NCI-H146 (cell line): ENCODE measurements at regions not wholly inside any gene's neighbourhood (a gene's known extent, or its start where the extent isn't known, plus 50 kb on each side); places are given as distances from the start of the nearest gene placed in this dataset.
"Not testable (repeated sequence)": the region's sequence is repeated elsewhere in the genome, so short reads cannot be mapped to it uniquely, and the experiment has no call there.

Experiments used
- DNase-seq: peaks from one replicate; lab custom pipeline; 2025; lab: John Stamatoyannopoulos, UW

DNA sequence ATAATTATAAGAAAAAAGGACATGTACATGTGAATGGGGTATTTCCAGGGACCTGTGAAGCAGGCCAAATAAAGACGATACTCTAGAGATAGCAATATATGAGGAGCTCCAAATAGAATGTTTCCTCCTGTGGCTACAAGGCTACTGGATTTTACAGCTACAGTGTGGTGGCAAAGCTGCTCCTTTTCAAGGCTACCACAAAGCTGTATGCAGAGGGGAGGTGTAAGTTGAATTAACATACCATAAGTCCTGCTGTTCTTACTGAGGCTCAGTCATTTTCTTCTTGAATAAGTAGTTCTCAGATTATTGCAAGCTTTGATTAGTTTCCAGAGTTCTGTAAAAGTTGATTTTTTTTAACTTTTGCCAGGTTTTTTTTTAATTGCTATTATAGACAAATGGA, 1184.6 kb upstream of the EPHA6 start:
- DNase-seq = no peak

DNA sequence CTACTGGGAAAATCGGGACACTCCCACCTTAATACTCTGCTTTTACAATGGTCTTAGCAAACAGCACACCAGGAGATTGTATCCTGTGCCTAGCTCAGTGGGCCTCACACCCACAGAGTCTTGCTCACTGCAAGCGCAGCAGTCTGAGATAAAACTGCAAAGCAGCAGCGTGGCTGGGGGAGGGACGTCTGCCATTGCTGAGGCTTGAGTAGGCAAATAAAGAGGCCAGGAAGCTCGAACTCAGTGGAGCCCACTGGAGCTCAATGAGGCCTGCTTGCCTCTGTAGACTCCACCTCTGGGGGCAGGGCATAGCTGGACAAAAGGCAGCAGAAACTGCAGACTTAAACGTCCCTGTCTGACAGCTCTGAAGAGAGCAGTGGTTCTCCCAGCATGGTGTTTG, 1169.1 kb upstream of the EPHA6 start:
- DNase-seq = no peak

DNA sequence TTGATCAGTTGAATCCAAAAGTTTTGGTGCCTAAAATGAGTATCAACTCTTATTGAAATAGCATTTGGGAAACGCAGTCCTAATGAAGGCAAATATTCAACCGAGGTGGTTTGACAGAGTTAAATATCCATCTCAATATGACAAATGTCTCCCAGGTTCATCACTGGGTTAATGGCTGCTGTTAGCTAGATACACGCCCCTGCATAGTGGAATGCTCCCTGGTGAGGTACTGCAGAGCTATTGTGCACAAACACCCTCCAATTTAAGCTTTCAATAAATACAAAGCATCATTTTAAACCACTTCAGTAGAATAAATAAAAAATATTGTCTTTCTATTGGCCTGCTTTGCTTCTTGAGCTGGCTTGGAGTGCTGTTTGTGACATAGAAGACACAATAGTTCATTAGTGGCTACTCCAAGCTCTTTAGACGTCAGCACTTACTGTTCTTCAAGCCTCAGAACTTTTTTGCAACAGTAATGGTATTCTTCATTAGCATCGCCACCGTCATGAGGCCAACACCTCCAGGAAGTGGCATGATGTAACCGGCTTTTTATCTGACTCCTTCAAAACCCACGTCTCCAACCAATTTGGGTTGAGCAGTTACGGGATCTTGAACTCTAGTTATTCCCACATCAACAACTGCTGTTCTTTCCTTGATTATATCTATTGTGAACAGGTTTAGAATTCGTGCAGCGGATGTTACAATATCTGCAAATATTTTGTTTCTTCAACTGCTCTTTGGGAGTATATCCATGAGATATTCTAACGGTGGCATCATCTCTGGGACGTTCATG, 1159.6 kb upstream of the EPHA6 start:
- DNase-seq = no peak

DNA sequence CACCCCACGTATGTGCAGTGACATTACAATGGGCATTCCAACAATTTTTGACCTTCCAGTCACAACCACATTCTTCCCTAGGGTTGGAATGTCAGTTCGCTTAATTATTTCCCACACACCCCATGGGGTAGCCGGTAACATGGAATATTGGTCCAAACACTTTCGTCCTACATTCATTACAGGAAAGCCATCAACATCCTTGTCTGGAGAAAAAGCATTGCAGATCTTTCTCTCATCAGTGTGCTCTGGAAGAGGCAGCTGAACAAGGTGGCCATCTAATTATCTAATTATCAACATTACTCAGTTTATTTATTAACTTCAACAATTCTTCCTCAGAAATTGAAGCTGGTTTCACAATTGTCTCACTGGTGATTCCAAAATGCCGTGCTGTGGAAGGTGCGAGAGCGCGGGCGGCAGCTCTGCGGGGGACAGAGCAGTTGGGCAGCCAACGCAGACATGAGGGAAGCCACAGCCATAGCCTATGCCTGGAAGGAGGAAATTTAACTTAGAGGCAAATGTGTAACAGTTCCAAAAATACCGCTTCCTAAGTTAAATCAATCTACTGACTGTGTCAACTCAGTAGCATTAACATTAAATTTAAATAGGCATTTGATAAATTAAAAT, 1158.9 kb upstream of the EPHA6 start:
- no peak for DNase-seq

DNA sequence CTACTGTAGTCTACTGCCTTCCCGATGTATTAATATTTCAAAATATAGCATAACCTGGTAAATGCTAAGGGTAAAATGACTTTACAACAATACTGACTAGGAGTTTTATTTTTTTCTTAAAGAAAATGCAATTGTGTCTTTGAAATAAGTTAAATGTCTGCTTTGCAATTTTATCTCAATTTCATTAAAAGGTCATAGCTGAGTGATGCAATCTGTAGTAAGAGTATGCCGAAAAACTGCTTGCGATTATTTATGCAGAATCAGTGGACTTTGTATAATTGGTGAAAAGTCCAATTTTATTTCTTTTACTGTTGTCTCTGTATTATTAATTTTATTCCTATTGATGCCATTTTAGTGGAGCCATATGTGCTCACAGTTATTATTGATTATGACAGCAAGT, 1143.6 kb upstream of the EPHA6 start:
- no peak for DNase-seq

DNA sequence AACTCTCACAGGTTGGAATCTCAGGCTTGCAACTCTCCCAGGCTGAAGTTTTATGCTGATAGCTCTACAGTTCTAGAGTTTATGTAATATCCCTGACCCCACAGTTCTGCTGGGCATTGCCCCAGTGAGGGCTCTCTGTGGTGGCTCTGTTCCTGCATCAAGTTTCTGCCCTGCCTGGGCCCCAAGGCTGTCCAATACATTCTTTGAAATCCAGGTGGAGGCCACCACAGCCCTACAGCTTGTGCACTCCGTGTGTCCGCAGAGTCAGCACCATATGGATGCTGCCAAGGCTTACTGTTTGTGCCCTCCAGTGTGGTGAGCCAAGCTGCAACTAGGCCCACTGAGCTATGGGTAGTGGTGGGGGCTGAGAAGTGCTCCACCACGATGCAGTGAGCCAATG, 1141.2 kb upstream of the EPHA6 start:
- DNase-seq = no peak

DNA sequence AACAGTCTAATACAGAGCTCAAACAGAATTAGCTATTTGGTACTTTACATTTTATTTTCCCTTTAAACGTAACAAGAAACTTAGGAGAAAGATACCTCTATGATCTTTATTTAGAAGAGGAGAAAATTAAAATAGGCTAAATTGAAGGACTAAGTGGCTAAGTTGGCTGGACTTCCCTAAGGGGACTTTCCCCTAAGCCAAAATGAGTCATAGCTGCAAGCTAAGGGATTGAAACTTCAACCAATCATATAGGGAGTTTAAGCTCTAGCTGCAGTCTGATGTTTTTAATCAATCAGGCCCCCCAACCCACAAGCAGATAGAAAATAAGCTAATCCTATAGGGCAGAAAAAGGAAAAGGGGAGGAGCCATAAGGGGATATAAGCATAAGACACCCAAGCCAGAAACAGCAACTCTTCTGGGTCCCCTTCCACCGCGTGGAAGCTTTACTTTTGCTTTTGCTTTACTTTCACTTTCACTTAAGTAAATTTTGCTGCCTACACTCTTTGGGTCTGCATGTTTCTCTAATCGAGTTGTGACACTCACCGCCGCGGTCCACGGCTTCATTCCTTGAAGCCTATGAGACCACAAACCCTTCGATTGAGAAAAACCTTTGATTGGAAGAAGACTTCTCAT, 1108.5 kb upstream of the EPHA6 start:
- DNase-seq = no peak

DNA sequence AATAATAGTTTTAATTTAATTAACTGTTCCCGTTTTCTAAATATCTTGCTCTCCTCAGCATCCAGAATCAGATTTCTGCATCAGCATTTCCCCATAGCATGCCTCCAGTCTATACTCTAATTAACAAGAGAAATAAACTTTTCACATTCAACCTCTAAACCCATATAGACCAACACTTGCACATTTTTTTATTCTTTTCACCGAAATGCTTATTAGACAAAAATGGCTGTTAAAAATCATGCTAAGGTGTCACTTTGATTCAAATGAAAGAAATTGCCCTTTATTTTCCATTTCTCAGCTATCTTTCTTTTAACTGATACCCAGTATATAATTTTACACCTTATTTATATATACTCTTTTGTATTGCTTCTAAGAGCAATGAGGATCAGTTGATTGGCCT, 1107.1 kb upstream of the EPHA6 start:
- DNase-seq = no peak

DNA sequence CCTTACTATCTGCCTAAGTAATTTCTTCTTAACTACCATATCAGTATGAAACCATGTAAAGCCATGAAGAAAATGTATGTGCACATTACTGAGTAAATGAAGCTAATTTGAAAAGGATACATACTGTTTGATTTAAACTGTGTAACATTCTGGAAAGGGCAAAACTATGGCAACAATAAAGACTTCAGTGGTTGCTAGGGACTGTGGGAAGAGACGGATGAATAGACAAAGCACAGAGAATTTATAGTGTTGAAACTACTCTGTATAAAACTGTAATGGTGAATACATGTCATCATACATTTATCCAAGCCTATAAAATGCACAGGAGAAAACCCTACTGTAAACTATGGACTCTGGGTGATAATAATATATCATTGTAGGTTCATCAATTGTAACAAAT, 1103.7 kb upstream of the EPHA6 start:
- DNase-seq = no peak

DNA sequence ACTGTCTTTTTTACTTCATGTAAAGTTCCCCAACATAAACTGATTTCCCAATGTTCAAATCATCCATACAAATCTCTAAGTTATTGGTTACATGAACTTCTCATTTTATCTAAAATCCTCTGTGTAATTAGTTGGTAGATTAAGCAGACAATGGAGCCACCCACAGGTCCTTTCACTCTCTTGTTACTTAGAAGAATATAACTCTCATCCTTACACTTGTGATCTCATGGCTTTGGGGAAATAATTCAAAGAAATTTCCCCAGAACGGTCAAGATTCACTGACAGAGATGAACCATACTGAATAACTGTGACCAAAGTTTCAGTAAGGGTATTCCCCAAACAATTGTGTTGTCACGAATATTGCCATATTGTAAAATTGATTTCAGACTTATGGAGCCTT, 1102.6 kb upstream of the EPHA6 start:
- DNase-seq = no peak

DNA sequence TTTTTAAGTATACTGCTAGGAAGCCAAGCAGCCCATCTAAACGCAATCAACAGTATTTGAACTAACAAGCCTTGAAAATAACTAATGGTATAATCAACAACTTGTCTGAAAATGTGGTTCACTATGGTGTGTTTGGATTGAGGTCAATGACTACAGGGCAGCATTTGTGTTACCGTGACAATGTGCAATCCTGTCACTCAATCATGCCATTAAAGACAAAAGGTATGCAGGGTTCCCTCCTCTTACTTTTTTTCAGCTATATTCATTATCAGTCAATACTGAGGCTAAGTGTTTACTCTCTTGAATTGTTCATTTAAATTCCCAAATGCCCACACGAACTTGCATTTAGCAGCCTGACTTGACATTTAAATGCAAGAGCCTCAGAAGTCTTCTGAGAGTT, 1099.3 kb upstream of the EPHA6 start:
- no peak for DNase-seq

DNA sequence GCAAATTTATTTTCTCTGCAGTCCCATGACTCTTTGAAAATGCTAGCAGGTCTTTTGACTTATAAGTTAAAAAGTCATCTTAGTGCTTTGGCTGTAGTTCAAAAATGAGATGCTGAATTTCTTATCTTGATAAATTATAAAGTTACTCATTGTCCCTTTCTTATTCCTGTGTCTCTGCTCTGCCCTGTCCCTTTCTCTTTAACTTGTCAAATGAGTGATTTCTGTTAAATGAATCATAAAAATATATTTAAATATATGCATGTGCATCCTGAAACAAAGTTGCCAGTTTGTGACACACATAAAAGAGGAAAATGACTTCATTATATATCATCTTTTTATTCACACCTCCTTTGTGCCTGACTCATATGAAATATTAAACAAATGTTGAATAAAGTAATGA, 1097.3 kb upstream of the EPHA6 start:
- DNase-seq = no peak

DNA sequence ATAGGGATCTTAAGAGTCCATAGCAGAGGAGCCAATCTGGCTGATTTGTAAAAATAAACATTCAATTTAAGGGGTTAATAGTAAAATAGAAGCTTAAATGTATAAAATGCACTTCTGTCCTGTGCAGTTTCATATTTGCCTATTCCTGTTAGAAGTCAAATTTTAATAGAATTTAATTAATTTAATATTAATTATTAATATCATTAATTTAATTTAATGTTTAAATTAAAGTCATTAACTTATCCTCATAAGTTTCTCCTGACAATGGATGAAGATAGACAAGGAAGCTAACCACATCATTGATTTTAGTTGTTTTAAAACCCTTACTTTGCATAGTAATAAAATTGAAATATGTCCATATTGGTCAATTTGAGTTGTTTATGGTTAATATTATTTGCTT, 1096.2 kb upstream of the EPHA6 start:
- no peak for DNase-seq

DNA sequence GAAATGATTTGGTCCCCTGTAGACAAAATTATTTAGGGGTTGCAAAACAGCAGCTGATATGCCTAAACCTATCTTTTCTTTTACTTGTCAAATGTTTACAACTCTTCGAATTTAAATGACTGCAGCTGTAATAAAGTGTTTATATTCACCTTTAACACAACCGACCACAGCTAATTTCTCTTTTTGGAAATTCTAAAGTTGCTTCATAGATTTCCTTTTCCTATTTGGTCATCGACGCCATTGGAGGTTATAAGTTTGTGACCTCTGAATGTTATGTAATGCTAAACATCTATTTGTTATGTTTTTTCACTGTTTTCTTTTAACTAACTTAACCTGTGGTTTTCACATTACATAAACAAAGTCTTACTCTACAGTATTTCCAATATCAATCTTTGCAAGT, 1094.9 kb upstream of the EPHA6 start:
- DNase-seq = no peak

DNA sequence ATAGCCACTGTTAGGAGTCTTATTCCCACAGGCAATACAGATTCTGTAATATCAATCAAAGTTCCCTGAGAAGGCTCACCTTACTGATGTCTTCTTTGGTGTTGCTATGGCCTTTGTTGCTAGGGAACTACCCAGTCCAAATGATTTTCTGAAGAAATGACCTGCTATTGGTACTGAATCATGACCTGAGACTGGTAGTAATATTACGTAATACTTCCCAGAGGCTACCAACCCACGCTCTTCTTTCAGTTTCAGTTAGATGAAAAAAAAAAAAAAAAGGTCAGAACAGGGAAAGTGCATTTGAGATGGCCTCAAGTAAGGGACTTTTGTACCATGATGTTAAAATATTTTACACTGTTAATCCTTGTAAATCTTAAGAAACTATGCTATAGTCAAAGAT, 1092.5 kb upstream of the EPHA6 start:
- no peak for DNase-seq

DNA sequence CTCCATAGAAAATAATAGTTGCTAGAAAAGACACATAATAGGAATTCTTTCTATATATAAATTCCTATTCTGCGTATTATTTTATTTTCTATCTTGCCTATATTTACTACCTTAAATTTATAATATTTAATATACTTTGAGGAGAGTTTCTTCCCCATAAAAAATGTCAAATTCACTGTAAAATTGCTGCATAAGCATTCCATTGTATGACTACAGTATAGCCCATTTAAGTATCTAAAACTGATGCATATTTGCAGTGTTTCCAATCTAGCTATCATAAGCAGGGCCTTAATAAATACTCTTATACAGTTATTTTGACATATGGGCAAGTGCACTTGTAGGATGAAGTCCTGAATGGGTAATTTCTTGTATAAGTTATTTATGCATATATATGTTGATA, 1088.6 kb upstream of the EPHA6 start:
- no peak for DNase-seq

DNA sequence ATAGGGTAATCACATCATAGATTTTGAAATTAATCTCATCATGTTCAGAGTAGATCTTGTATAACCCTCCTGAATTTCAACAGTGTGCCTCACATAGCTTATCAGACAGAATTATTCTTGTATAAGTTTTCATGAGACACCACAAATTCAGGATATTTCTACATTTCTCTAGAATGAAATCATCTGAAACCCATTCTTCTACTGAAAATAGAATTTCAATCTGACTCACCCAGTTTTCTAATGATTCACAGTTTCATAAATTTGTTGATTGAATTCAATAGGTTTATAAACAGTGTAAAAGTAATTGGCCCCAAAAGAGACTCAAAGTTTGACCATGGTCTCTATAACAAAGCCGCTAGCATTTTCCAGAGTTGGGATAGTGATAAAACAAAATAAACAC, 1082.6 kb upstream of the EPHA6 start:
- DNase-seq = no peak

DNA sequence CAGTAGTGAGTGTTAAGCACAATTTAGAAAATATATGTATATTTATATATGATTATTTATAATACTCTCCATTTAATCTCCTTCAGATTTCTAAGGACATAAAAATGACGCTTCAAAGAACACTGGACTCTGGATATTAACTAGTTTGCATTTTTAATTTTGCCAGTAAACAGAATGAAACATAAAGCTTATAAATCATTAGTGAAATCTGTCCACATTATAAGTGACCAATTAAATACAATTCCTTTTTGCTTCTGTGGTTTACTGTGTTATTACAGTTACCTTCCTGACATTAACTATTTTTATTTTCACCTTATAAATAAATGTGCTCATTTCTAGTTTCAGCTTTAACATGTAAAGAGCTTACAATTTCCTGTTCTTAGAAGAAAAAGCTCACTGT, 1081.1 kb upstream of the EPHA6 start:
- no peak for DNase-seq

DNA sequence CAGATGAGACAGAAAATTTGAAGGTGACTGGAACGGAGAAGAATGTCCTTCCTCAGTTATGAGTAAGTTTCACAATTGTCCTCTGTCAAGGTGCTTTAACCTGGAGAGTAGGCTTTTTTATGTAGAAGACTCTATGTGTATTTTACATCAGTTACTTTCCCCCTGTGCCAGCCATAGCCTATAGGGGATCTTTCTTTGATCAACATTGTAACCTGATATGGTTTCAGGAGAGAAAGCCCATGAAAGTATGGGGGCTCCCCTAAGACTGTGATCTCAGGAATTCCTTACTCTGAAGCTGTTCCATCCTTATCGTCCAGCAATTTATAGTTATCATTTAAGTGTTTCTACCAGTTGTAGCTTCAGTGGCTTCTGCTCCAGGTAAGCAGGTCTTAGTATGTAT, 1076.3 kb upstream of the EPHA6 start:
- DNase-seq = no peak

DNA sequence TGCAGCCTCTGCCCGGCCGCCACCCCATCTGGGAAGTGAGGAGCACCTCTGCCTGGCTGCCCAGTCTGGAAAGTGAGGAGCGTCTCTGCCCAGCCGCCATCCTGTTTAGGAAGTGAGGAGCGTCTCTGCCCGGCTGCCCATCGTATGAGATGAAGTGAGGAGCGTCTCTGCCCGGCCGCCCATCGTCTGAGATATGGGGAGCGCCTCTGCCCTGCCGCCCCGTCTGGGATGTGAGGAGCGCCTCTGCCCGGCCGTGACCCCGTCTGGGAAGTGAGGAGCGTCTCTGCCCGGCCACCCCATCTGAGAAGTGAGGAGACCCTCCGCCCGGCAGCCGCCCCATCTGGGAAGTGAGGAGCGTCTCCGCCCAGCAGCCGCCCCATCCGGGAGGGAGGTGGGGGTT, 1069.5 kb upstream of the EPHA6 start:
- DNase-seq = not testable (repeated sequence)

DNA sequence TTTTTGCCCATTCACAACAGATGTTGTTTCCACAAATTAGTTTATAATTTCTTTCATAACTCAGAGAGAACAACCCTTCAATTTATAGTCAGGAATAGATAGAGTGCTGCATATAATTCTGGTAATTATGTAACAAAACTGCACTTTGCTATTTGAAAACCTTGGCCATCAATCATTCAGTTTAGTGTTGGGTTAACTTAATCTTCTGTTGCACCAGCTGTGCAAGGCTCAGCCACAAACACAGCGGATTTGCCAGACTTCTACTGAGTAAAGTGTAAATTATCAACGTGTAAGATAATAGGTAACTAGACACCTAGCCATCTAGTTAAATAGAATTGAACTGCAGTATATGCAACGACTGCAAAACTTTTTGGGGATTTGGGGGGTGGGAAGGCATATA, 1064.3 kb upstream of the EPHA6 start:
- no peak for DNase-seq

DNA sequence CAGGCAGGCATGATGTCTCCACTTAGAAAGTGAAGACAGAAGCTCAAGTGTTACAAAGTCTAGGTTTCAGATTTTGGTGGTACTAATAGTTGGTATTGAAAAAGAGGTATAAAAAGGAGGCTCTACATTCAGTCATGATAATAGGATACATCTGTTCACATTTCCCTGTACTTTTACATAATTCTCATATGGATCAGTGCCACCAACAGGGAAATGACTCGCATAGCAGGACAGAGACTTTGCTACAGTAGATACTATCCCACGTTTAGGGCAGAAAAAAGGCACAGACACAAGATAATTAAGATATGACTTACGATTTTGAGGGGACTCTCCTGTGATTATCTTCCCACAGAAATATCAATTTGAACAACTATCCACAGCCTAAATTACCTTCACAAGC, 1062.9 kb upstream of the EPHA6 start:
- DNase-seq = no peak

DNA sequence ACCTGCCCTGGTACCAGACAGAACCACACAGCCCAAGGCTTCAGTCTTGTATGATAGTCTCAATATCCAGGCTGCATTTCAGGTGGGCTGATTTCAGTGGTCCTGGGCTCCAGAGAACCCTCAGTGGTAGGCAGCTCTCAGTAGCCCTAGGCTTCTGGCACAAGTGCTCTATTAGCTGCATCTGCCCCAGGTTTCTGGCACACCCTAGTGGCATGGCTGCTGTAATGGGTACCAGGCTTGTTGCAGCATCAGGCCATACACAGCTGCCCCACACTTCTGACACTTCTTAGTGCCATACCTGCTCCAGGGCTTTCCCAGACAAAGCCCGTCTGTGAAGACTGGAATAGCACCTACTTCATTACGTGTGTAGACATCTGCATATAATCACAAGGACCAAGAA, 1062.2 kb upstream of the EPHA6 start:
- no peak for DNase-seq

DNA sequence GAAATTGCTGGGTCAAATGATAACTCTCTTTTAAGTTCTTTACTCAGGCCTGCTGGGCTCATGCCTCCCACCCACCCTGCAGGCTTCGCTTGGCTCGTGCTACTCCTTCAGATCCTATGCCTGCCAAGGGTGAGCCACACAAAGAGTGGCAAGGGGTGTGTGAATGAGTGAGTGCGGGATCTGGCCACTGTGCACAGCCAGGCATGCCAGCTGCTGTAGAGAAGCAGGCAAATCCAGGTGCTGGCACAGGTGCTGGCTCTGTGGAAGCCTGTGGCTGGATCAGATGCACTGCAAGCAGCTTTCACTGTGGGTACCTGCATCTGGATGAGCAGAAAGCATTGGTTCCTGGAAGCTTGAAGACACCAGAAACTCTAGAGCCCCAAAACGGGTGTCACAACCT, 1055.7 kb upstream of the EPHA6 start:
- no peak for DNase-seq
